GM19351 (cell line): ENCODE measurements at regions not wholly inside any gene's neighbourhood (a gene's known extent, or its start where the extent isn't known, plus 50 kb on each side); places are given as distances from the start of the nearest gene placed in this dataset.
"Not testable (repeated sequence)": the region's sequence is repeated elsewhere in the genome, so short reads cannot be mapped to it uniquely, and the experiment has no call there.

Experiments used
- ATAC-seq: cut with Tn5 transposase; IDR thresholded peaks from one replicate; pipeline ENCODE4 v1.9.1; 2021; ENCODE audit warnings: mild to moderate bottlenecking, moderate library complexity; ENCODE audit not compliant: unreplicated experiment

- no peak for ATAC-seq
Observed at GRCh38 chr1:199553104-199553503, 474.4 kb upstream of the NR5A2 start.

GRCh38 chr1:199561334-199561733 lies 466.2 kb upstream of the NR5A2 start:
- ATAC-seq, result no peak

GRCh38 chr1:199573047-199573446 lies 454.5 kb upstream of the NR5A2 start:
- ATAC-seq, result no peak

- ATAC-seq, result no peak
Observed at GRCh38 chr1:199574950-199575349, 452.6 kb upstream of the NR5A2 start.

- ATAC-seq, result no peak
Observed at GRCh38 chr1:199580300-199580699, 447.2 kb upstream of the NR5A2 start.

- no peak for ATAC-seq
Observed at GRCh38 chr1:199585392-199585791, 442.1 kb upstream of the NR5A2 start.

GRCh38 chr1:199590708-199591107 lies 436.8 kb upstream of the NR5A2 start:
- peak; percentile 97 for ATAC-seq

GRCh38 chr1:199591468-199591867 lies 436.0 kb upstream of the NR5A2 start:
- ATAC-seq, result no peak

- ATAC-seq, result no peak
Observed at GRCh38 chr1:199593475-199593874, 434.0 kb upstream of the NR5A2 start.

- ATAC-seq, result not testable (repeated sequence)
Observed at GRCh38 chr1:199596448-199596847, 431.1 kb upstream of the NR5A2 start.

- ATAC-seq, result no peak
Observed at GRCh38 chr1:199597152-199597551, 430.4 kb upstream of the NR5A2 start.

- no peak for ATAC-seq
Observed at GRCh38 chr1:199608414-199608813, 419.1 kb upstream of the NR5A2 start.

GRCh38 chr1:199612976-199613774 lies 414.3 kb upstream of the NR5A2 start:
- peak; percentile 82 for ATAC-seq

GRCh38 chr1:199616947-199617346 lies 410.6 kb upstream of the NR5A2 start:
- no peak for ATAC-seq

- no peak for ATAC-seq
Observed at GRCh38 chr1:199619223-199619622, 408.3 kb upstream of the NR5A2 start.

- not testable (repeated sequence) for ATAC-seq
Observed at GRCh38 chr1:199626228-199626627, 401.3 kb upstream of the NR5A2 start.

- no peak for ATAC-seq
Observed at GRCh38 chr1:199629624-199630023, 397.9 kb upstream of the NR5A2 start.

GRCh38 chr1:199639453-199639852 lies 388.1 kb upstream of the NR5A2 start:
- ATAC-seq, result no peak

- no peak for ATAC-seq
Observed at GRCh38 chr1:199641531-199641930, 386.0 kb upstream of the NR5A2 start.

- ATAC-seq, result no peak
Observed at GRCh38 chr1:199644912-199645311, 382.6 kb upstream of the NR5A2 start.

GRCh38 chr1:199646761-199647160 lies 380.7 kb upstream of the NR5A2 start:
- no peak for ATAC-seq

GRCh38 chr1:199657449-199657848 lies 370.1 kb upstream of the NR5A2 start:
- ATAC-seq, result no peak

- no peak for ATAC-seq
Observed at GRCh38 chr1:199660071-199660470, 367.4 kb upstream of the NR5A2 start.
